ENCODE measurements at regions not wholly inside any gene's neighbourhood (a gene's known extent, or its start where the extent isn't known, plus 50 kb on each side); places are given as distances from the start of the nearest gene placed in this dataset.

GRCh38 chr2:157192445-157193423 lies 64.8 kb upstream of the GALNT5 start:
- Histone ChIP-seq H3K36me3 (ENCODE audit: control insufficient read depth in 2 of 2, extremely low read depth in 1 of 2, insufficient read depth in 2 of 2, low read length in 2 of 2) (no peaks in the 10 kb centered on the region), H4K20me1 (replicated peaks; ENCODE audit: control insufficient read depth, extremely low read depth, insufficient read depth, low read length) (no peaks in the 10 kb centered on the region), H3K9ac (replicated peaks; ENCODE audit: extremely low read depth, insufficient read depth, low read length) (no peak overlapping the region), H3K4me2 (ENCODE audit: insufficient read depth, low read length) (no peak overlapping the region), H3K9me3 (replicated peaks; ENCODE audit: control insufficient read depth, insufficient read depth, low read length) (no peaks in the 10 kb centered on the region), H3K27me3 (ENCODE audit: control insufficient read depth in 2 of 2, insufficient read depth in 2 of 2, low read length in 2 of 2) (no peaks in the 10 kb centered on the region), H3K79me2 (ENCODE audit: control insufficient read depth, insufficient read depth, low read length) (no peaks in the 10 kb centered on the region), H3K27ac (ENCODE audit: insufficient read depth, low read depth, low read length) (no peak overlapping the region), H3K4me3 (replicated peaks in 1 of 3; ENCODE audit: insufficient read depth in 1 of 3, low read depth in 1 of 3, low read length in 3 of 3) (no peak overlapping the region), H3K4me1 (ENCODE audit: control insufficient read depth, extremely low read depth, insufficient read depth, low read length) (peaks cover 18% of the 10 kb centered on the region), H3K9me1 (replicated peaks; ENCODE audit: control insufficient read depth, extremely low read depth, insufficient read depth, low read length) (no peaks in the 10 kb centered on the region), H2AFZ (ENCODE audit: low read depth, low read length) (no peak overlapping the region)
- CTCF ChIA-PET, result interaction anchor here (0.9 to 4.3 kb wide), 40 partner anchors 12 to 1822 kb away, joined by 3 to 86 read pairs (median 5); no protein-coding TSS in a partner anchor
- dilution Hi-C loops (cut with MboI; ENCODE audit: extremely low pct_ligation_motif_present, low sequenced_read_pairs) (no loop called here), intact Hi-C loops (cut with micrococcal nuclease) (loop anchor here (10.0 kb wide), 1 partner anchor 1378 kb away; no protein-coding TSS in a partner anchor)
- no TSS peak for BruUV-seq (replicated peaks)
- TF ChIP-seq JUN (IDR thresholded peaks at IDR 0.05; ENCODE audit: borderline replicate concordance, insufficient read depth, insufficient read length, low read depth), result no peak
- TF ChIP-seq MYC (IDR thresholded peaks at IDR 0.05; ENCODE audit: low read depth, low read length), result no peak
- TF ChIP-seq MAX (IDR thresholded peaks at IDR 0.05; ENCODE audit: insufficient read depth, insufficient read length), result no peak
- TF ChIP-seq GATA2 (IDR thresholded peaks at IDR 0.05; ENCODE audit: insufficient read depth, insufficient read length, low read depth, low read length), result no peak
- TF ChIP-seq CTCF (IDR thresholded peaks at IDR 0.05; ENCODE audit: extremely low read depth in 1 of 2, insufficient read depth in 1 of 2, low read depth in 1 of 2, low read length in 2 of 2), result no peak
- TF ChIP-seq FOS (IDR thresholded peaks at IDR 0.05; ENCODE audit: borderline replicate concordance, insufficient read depth, low read length), result no peak
- TF ChIP-seq POLR2A (IDR thresholded peaks at IDR 0.05; ENCODE audit: low read depth, low read length), result no peak
- no peak for TF ChIP-seq EZH2 (IDR thresholded peaks at IDR 0.05; ENCODE audit: borderline replicate concordance, low read depth, low read length, severe bottlenecking)
- no peak for TF ChIP-seq POLR2AphosphoS5 (IDR thresholded peaks at IDR 0.05; ENCODE audit: insufficient read depth, low read depth, low read length)
- POLR2A ChIA-PET, result no interaction called here
- DNase-seq (ENCODE audit: low read depth, low spot score) (no peak), FAIRE-seq (no peak)

Data from endothelial cell of umbilical vein (primary cell).